IPS DF 4.7 (cell line): ENCODE measurements at regions not wholly inside any gene's neighbourhood (a gene's known extent, or its start where the extent isn't known, plus 50 kb on each side); places are given as distances from the start of the nearest gene placed in this dataset.
A peak's percentile ranks its signal among the peaks of the same experiment; 100 is the strongest.

Source experiments
- DNase-seq: peaks from one replicate; pipeline ENCODE4 v3.0.0-alpha.2; 2013; ENCODE audit warnings: low spot score; ENCODE audit errors: extremely low read depth

DNA sequence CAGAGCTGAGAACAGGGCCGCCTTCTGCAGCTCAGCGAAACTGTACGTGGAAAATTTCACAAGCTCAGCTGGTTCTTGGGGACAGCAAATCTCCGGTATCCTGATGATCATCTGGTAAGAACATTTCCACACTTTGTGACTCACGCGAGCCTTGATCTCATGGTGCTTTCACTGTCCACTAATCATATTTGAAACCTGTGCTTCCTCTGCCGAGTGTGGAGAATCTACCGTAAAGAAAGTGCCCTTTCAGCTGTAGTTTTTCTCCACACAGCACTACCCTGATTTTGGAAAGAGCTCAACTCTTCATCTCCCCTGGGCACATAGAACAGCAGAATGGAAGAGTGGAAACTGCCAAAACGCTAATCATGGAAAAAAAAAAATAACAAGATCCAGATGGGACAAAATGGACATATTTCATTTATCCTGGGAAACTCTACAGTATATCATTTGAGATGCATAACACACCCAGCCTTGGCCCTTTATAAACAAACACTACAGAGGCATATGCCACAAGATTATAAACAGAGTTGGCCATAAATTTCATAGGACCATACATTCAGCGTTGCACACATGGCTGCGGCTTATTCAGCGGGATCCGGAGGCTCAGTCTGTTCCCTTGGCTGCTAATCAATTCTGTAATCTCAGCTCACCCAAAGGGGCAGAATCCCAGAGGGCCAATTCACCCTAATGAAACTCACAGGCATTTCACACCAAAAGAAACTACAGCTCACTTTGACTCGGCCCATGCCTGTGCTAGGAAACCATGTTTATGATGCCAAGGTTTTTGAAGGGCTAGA lies 434.5 kb downstream of the HDGFL1 start:
- DNase-seq: no peak

DNA sequence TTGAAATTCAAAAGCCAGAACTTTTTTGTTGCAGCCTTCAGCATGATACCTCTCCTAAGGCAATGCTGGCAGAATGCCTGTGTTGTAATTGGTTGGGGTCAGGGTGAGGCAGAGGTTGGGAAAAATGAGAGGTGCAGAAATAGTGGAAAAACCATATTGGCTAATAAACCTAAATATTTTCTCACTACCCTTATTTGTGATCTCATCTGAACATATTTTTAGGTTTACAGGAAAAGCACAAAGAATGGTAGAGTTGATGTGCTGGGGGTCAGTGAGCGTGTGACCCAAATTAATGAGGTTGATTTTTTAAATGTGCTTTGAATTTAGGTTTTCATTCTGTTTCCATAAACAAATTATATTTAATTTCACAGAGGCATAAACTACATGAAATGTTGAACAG lies 437.3 kb downstream of the HDGFL1 start:
- no peak for DNase-seq

DNA sequence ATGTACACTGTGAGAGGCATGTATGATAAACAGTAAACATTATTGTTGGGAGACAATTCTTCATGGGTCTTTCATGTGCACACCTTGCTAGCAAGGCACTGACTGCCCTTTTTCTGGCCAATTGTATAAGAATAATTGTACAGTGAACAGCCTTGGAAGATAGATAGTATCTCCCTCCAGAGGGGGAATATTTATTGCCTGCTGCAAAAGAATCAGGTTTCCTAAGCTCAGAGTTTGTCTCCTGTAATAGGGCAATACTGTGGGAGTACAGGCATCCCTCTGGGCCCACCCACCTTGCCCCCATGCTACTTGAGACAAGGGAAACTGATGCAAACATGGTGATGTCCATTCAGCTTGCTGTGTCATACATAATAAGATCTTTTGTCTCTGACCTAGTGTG lies 442.2 kb downstream of the HDGFL1 start:
- no peak for DNase-seq

DNA sequence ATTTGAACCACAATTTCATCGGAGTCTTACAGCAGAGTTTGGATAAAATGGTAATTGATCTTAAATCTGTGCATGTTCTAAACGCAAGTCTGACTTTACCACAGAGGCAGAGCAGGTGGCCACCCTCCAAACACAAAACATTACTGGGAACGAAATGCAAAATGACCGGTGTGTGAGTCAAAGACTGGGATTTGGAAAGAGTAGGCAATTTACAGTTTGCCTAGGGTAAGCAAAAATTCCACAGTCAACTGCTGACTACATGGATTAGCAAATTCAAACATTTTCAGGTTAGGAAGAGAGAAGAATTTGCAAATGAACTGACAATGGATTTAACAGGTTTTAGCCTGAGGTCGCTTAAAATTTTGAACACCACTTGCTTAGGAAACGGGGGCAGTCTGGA lies 444.4 kb downstream of the HDGFL1 start:
- DNase-seq: no peak

DNA sequence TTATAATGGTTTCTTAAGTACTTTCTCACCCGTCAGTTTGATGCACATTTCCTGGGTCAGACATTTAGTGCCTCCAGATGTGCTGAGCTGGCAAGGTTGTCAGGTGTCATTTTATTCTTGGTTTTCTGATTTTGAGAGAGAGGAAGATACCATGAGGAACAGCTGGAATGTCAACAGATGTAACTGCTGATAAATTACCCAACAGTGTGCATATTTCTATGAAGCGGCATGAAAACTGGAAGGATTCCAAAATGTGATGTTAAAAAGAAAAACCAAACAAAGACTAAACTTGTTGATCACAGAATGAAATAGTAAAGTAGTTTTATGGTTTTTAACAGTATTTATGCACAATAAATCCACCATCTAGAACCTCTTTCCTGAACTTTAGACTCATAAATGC lies 447.3 kb downstream of the HDGFL1 start:
- DNase-seq: no peak

DNA sequence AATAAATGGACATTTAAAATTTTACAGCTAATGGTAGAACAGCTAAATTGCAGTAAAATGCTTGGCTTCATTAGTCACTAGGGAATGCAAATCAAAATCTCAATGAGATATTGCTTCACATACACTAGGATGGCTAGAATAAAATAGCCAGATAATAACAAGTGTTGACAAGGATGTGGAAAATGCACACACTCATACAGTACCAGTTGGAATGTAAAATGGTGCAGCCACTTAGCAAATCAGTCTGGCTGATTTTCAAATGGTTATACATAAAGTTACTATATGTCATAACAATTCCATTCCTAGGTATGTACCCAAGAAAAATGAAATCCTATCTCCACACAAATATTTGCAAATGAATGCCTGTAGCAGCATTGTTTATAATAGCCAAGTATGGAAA lies 452.1 kb downstream of the HDGFL1 start:
- DNase-seq: no peak

DNA sequence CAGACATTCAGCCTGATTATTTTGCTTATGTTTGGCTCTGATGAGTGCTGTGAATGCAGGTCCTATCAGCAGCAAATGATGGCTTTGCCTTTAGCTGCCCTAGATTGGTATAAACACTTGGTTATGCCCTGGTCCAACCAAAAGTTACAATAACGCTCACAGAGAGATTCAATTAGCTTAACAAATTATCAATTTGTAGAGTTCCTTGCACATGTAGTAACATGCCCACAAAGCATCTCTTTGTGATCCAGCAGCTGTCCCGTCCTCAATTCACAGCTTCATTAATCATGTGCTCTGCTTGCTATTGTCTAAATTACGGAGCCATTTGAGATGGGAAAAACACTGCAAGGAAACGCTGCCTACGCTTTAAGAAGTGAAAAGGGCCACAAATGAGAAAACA lies 457.9 kb downstream of the HDGFL1 start:
- no peak for DNase-seq

DNA sequence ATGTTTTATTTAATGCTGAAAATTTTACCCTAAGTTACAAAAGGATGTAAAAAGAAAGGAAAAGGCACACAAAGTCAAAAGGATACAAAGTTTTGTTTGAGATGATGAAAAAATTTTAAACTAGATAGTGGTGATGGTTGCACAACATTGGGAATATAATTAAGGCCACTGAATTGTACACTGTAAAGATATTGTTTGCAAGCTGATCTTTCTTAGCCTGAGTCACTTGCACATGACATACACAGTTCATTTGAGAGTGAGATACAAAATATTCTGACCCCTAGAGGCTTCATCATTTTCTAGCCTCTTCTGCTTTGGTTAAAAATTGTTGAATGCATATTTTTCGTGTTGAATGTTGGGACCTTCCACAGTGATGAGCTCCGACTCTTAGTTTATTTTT lies 462.6 kb downstream of the HDGFL1 start:
- no peak for DNase-seq

DNA sequence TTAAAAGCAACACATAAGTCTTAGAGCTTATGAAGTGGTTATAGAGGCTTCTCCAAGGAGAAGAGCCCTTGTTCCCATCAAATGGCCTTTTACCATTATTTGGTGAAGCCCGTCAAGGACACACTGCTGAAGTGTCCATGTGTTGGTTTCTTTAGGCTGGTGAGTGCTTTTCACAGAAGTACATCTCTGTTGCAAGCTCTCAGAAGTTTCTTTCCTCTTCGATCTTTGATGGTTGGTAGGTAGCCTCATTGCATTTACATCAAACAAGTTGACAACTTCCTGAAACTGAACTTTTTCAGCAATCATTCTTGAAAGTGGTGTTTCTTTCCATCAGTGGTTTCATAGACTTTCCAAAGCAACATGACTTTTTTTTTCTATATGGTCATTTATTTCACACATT lies 465.6 kb downstream of the HDGFL1 start:
- DNase-seq: no peak

DNA sequence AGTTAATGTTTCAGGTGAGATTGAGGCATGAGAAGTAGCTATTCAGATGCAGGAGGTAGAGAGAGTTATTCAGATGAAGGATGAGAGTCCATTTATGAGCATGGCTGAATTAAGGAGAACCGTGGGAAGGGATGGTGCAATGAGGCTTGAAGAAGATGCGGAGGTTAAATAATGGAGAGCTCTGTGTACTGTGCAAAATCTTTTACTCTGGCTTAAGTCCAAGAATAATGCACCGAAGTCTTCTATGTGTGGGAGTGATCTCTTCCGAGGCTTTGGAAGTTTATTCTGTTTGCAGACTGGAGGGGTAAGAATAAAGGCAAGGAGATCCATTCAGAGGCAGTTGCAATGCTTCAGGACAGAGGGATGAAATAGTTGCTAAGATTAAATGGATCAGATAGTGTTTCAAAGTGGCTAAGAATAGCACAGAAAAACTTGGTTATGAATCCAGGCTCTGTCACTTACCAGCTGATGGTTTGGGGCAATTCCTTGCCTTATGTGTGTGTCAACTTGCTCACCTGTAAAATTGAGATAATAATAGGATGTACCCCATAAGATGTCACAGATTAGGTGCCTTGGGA lies 467.1 kb downstream of the HDGFL1 start:
- no peak for DNase-seq

DNA sequence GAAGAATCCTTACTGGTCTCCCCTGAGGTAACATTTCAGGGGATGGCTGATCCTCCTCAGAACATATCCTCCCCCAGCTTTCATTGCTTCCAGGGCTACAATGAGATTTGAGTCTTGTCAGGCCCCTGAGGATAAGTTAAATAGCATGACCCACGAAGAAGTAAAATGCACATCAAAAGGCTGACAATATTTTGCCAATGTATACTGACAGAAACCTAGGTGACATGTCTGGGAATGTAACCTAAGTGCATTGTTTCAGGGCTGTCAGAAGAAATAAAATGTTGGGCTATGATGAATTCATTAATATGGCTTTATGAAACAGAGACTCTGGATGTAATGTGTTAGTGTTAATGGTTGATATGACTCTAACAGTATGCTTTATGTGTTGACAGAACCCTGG lies 471.5 kb downstream of the HDGFL1 start:
- no peak for DNase-seq

DNA sequence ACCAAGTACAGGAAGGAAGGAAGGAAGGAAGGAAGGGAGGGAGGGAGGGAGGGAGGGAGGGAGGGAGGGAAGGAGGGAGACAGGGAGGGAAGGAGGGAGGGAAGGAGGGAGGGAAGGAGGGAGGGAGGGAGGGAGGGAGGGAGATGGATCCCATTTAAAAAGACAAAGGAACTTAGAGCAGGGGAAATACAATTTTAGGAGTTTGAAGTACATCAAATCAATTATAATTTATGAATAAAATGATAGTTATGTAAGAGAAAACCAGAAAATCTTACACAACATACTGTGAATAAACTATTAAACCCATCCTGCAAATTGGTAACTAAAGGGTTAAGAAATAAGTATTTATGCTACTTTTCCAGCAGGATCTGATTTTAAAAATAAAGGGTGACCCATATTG lies 475.9 kb downstream of the HDGFL1 start:
- DNase-seq: no peak

DNA sequence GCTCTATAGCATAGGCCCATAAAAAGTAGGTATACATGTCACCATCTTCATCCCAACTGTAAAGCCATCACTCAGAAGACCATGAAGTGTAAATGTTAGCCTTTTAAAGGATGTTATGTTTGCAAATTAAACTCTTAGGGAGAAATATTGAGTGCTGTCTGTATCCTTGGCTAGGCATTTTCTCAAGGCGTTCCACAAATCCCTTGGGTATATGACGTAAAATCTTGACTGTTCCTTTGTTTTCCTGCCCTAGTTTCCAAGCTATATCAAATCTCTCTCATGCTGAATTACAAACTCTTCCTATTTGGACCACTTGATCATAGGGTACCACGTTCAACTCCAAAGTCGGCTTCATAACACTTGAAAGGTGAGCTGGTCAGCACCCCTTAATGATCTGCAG lies 486.2 kb downstream of the HDGFL1 start:
- DNase-seq: no peak

DNA sequence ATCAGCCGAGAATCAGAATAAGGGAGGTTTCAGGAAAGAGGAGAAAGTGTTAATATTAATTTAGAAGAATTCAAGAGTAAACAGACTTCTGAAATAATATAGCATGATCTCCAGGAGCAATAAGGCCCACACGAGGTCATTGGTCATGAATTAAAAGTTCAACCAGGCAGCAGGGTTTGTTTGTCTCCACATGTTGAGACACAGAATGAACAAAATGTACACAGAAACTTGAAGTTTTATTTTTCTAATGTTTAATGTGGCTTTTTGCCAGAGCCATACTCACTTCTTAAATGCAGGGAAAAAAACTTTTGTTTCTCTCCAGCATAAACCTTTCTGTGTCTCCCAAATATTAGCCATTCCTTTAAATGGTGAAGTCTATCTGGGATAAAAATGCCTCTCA lies 504.5 kb downstream of the HDGFL1 start:
- no peak for DNase-seq

DNA sequence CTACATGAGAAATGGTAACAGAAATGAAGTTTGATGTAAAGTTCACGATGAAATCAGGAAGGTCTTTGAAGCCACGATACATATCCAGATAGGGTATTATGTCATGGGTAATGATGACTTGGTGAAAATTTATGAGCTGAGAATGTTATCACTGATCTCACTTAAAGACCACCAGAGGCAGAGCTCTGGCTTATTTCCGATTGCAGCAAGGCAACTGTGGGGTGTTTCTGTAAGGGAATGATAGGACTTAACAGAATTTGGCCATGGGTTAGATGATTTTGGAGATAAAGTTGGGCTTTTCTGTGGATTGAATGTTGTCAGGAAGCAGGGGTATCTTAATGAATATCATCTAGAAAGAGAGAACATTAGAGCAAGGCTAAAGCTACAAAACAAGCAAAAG lies 508.4 kb downstream of the HDGFL1 start:
- DNase-seq: no peak

DNA sequence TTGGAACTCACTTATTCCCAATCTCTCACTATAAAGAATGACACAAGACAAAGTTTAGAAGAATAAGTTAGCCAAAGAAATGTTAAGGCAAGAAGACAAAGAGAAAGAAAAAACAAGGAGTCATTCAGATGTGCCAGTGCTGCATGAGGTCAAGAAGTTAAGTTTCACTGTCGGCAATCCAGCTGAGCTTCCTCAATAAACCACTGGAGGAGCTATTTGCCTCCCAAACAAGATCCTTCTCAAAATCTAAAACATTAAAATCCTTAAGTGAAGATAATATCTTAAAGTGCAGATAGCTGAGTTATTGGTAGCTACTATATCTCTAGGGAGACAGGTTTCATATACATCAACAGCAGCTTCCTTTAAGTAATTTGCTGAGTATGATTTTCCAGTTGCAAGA lies 512.3 kb downstream of the HDGFL1 start:
- DNase-seq: peak; percentile 5

DNA sequence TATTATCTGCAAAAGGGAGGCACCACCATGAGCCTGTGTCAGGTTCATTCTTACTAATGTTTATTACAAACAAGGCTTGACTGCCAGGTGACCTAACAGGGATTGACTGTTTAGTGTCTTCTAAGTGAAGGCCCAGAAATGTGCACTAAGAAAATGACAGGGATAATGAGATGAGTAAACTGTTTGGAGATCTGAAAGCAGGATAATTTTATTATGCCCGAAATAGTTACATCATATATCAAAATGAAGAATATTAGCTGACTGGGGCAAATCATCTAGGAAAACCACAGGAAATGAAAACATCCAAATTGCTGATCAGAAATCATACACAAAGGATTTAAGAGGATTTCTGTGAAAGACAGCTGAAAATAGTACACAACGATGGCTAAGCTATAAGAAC lies 516.7 kb downstream of the HDGFL1 start:
- no peak for DNase-seq

DNA sequence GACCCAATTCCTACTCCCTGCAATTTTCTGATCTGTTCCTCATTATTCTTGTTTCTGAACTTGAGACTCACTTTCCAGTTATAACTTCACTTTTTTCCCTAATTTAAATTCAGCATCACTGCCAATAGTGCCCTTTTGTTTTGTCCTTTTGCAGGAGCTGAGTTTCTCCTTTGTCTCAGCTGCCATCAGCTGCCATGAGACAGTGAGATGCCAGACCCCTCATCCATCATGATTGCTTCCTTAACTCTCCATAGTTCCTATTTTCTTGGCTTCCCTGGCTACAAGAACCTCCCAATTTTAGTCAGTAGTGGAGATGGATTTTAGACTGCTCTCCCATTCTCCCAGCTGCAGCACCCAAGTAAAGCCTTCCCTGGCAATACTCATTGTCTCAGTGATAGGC lies 518.1 kb downstream of the HDGFL1 start:
- no peak for DNase-seq

DNA sequence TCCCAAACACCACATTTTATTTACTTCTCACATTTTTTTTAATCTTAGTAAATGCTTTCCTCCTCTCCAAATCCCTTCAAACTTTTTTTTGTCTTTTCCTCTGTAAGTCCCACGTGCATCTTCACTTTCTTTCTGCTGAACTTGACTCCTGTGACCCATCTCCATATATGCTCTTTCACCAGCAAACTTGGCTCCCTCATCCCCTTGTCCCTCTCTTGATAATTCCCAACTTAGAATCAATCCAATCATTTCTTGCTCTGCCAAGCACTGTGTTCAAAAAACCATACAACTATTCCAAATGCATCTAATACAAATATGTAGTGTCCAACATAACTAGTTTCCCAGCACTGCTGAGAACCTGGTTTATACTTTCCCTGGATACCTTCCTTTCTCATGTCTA lies 519.4 kb downstream of the HDGFL1 start:
- DNase-seq: no peak

DNA sequence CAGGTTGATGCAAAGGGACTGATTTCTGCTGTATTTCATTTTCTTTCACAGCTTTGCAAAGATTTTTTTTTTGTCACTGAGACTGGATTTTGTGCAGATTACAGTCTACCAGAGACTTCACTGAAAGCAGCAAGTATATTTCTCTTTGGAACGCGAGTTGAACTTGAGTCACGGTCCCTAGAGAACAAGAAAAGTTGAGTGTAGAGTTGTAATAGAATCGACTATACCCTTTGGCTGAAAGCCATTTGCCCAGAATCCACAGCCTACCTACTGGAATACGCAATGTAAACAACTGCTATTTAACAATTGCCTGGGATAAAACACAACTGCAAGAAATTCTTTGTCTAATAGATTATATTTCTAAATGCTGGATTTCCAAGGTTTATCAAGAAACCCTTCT lies 520.6 kb downstream of the HDGFL1 start:
- no peak for DNase-seq

DNA sequence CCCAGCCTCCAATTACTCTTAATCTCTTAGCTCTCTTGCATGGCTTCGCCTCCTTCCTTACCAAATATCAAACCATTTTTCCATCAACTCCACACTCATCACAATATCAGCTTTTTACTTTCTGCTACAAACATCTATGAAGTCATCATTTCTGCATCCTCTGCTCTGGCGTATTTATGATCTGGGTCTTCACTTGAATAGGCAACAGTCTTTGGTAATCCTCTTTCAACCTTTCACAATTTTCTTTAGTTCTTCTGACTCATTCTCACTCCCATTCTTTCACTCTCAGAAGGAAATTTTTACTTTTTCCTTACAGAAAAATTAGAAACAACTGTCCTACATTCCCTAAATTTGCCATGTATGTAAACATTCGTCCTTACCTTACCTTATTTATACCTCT lies 522.4 kb downstream of the HDGFL1 start:
- DNase-seq: no peak

DNA sequence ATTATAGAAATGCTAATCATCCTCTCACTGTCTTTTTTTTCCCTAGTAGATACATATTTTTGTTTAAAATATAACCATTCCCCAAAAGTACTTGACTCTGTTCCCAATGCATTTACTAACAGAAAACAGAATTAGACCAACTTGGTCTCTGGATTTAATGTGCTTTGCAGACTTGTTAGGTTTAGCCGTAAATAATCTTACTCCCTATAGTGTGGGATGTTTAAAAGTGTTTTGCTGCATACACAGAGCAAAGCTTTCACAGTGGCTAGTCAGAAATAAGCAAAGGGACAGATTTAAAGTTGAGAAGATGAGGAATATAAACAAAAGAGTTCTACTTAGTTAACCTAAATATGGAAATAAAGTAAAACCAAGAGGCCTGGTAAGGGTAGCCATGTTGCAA lies 527.5 kb downstream of the HDGFL1 start:
- DNase-seq: no peak

DNA sequence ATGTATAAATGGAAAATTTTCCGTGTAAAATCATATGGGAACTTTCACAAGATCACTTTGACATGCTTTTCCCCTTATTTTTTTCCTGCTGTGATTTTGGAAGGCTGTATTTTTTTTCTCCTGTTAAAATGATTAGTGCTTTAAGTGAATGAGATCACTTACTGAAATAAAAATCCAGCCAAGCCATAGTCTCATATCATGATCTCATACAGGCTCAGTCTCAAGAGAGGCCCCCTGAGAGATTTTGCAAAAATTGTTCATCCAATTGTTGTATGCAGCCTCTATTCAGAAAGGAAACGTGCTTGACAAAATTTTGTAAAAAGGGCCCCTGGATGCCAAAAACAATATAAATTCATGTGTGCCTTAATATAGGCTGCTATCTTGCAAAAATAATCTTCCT lies 528.2 kb downstream of the HDGFL1 start:
- no peak for DNase-seq

DNA sequence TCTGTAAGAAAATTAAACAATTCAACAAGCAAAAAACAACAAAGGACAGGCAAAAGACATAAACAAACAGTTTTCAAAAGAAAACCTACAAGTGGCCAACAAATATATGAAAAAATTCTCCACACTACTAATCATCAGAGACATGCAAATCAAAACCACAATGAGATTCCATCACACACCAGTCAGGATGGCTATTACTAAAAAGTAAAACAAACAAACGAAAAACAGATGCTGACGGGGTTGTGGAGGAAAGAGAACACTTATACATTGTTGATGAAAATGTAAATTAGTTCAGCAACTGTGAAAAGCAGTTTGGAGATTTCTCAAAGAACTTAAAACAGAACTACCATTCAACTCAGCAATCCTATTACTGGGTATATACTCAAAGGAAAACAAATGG lies 537.6 kb downstream of the HDGFL1 start:
- DNase-seq: no peak
